Endothelial cell of umbilical vein (primary cell): ENCODE measurements at regions not wholly inside any gene's neighbourhood (a gene's known extent, or its start where the extent isn't known, plus 50 kb on each side); places are given as distances from the start of the nearest gene placed in this dataset.

Source experiments
- CTCF ChIP-seq, 2 donors: IDR thresholded peaks; 1 replicate in 1 of 2; 2 replicates in 1 of 2; pipeline ENCODE4 v1.5.1; 2011; ENCODE audit warnings: low read length in 2 of 2, mild to moderate bottlenecking in 2 of 2, moderate library complexity in 2 of 2, control low read depth in 1 of 2, inconsistent platforms in 1 of 2, low read depth in 1 of 2; ENCODE audit not compliant: insufficient read depth in 1 of 2; ENCODE audit errors: extremely low read depth in 1 of 2
- EZH2 ChIP-seq: IDR thresholded peaks from 2 replicates; pipeline ENCODE4 v1.6.1; 2012; ENCODE audit warnings: borderline replicate concordance, low read depth, mild to moderate bottlenecking, moderate library complexity, low read length, inconsistent platforms; ENCODE audit not compliant: severe bottlenecking
- FOS ChIP-seq: IDR thresholded peaks from 2 replicates; pipeline ENCODE4 v1.6.1; 2011; ENCODE audit warnings: mild to moderate bottlenecking, low read length, moderate library complexity, borderline replicate concordance; ENCODE audit not compliant: insufficient read depth
- JUN ChIP-seq: IDR thresholded peaks from 2 replicates; pipeline ENCODE4 v1.6.1; 2011; ENCODE audit warnings: borderline replicate concordance, low read depth; ENCODE audit not compliant: insufficient read length, insufficient read depth
- MYC ChIP-seq: IDR thresholded peaks from one replicate; pipeline ENCODE4 v1.6.1; 2011; ENCODE audit warnings: mild to moderate bottlenecking, low read depth, low read length
- POLR2A ChIP-seq: IDR thresholded peaks from 2 replicates; pipeline ENCODE4 v1.6.1; 2012; ENCODE audit warnings: low read depth, mild to moderate bottlenecking, control low read depth, low read length
- POLR2AphosphoS5 ChIP-seq: IDR thresholded peaks from 2 replicates; pipeline ENCODE4 v1.6.1; 2012; ENCODE audit warnings: low read depth, mild to moderate bottlenecking, control low read depth, low read length, moderate library complexity; ENCODE audit not compliant: insufficient read depth
- TF ChIP-seq, protein P1 (sequence below): IDR thresholded peaks from 2 replicates; pipeline ENCODE4 v1.6.1; 2011; ENCODE audit not compliant: insufficient read depth, insufficient read length

DNA sequence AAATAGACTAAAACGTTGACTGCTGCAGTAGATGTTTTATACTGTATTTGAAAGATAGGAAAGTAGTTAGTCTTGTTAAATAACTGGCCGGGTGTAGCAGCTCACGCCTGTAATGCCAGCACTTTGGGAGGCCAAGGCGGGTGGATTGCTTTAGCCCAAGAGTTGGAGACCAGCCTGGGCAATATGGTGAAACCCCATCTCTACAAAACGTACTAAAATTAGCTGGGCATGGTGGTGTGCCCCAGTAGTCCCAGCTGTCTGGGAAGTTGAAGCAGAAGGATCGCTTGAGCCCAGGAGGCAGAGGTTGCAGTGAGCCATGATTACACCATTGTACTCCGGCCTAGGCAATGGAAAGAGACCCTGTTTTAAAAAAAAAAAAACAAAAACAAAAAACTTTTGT lies 60.5 kb upstream of the ULK4 start:
- TF ChIP-seq CTCF (IDR thresholded peaks at IDR 0.05; ENCODE audit: extremely low read depth in 1 of 2, insufficient read depth in 1 of 2, low read depth in 1 of 2, low read length in 2 of 2) (no peak), POLR2AphosphoS5 (no peak), POLR2A (no peak), MYC (no peak), FOS (no peak), EZH2 (no peak), JUN (no peak)
- TF ChIP-seq, protein P1, sequence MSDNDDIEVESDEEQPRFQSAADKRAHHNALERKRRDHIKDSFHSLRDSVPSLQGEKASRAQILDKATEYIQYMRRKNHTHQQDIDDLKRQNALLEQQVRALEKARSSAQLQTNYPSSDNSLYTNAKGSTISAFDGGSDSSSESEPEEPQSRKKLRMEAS: no peak
